Epithelial cell of proximal tubule (primary cell): ENCODE measurements at regions not wholly inside any gene's neighbourhood (a gene's known extent, or its start where the extent isn't known, plus 50 kb on each side); places are given as distances from the start of the nearest gene placed in this dataset.
"Not testable (repeated sequence)": the region's sequence is repeated elsewhere in the genome, so short reads cannot be mapped to it uniquely, and the experiment has no call there.

Experiments used
- DNase-seq: peaks from one replicate; pipeline ENCODE4 v3.0.0-alpha.2; 2011; ENCODE audit warnings: low read depth
- H3K4me3 ChIP-seq: 2 replicates; pipeline ENCODE4 v1.5.1; 2011; ENCODE audit warnings: low read depth, mild to moderate bottlenecking, low read length
- TF ChIP-seq, protein P1 (sequence below): conservative IDR thresholded peaks from 2 replicates; pipeline ENCODE4 v1.5.1; 2012; ENCODE audit warnings: low read depth, mild to moderate bottlenecking, low read length

DNA sequence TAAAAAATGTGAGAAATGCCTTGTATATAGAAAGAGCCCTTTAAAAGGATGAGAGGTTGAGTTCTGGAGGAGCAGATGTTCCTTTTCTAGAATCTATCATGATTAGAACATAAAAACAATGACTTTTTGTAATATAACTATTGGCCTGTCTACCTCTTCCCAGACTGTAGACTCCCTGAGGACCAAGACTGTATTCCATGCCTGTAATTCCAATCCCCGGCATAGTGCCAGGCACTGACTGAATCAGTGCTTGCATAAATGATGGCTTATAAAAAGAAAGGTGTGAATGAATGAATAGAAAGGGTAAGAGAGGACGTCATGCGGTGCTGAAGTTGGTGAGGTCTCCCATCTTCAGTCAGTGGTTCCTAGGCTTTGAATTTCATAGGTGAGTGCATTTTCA lies 92.6 kb upstream of the GDNF start:
- no peak for DNase-seq
- H3K4me3 ChIP-seq = no peak overlapping the region
- TF ChIP-seq, protein P1, sequence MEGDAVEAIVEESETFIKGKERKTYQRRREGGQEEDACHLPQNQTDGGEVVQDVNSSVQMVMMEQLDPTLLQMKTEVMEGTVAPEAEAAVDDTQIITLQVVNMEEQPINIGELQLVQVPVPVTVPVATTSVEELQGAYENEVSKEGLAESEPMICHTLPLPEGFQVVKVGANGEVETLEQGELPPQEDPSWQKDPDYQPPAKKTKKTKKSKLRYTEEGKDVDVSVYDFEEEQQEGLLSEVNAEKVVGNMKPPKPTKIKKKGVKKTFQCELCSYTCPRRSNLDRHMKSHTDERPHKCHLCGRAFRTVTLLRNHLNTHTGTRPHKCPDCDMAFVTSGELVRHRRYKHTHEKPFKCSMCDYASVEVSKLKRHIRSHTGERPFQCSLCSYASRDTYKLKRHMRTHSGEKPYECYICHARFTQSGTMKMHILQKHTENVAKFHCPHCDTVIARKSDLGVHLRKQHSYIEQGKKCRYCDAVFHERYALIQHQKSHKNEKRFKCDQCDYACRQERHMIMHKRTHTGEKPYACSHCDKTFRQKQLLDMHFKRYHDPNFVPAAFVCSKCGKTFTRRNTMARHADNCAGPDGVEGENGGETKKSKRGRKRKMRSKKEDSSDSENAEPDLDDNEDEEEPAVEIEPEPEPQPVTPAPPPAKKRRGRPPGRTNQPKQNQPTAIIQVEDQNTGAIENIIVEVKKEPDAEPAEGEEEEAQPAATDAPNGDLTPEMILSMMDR = no peak

DNA sequence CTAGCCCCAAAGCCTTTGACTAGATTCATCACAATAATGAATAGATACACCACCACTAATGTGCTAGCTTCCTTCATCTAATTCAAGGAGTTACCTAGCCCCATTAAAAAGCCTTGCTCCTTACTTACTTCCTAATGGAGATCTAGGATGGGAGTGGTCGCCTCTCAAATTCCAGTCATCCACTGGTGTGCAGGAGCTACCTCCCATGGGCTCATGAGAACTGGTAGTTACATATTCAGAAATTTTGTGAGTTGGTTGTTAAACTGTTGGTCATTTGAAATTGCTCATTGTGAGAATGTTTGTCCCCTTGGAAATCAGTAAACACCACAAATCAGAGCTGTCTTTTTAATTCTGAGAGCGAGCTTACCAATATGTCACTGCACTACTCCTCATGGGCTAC lies 91.7 kb upstream of the GDNF start:
- TF ChIP-seq, protein P1 = no peak
- H3K4me3 ChIP-seq = no peak overlapping the region
- no peak for DNase-seq

DNA sequence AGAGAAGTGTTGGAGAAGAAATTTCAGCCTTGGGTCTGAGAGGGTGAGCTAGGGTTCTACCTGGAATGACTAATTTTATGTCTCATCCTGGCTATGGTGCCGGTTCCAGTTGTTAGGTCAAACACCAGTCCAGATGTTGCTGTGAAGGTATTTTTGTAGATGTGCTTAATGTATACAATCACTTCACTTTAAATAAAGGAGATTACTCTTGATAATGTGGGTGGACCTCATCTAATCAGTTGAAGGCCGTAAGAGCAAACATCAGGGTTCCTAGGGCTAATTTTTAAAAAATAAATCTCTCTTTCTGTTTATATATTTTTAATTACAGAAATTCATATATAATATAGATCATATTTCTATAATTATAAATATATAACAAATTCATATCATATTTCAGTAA lies 90.5 kb upstream of the GDNF start:
- no peak overlapping the region for H3K4me3 ChIP-seq
- TF ChIP-seq, protein P1 = no peak
- DNase-seq = no peak

DNA sequence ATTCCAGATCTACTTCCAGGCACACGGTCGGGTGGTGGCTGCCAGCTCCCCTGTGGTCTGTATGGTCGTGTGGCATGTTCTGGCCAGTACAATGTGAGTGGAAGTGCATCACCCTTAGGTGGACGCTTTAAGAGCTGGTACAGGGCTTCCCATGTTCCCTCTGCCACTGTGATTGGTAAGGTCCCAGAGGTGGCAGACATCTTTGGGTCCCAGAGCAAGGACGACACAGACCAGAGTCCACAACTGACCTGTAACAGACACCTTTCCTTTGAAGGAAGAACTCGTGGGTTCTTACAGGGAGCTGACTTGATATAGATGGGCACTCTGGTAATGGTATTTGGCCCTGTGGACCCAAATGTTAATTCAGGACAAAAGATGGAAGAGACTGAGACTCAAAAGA lies 90.0 kb upstream of the GDNF start:
- no peak overlapping the region for H3K4me3 ChIP-seq
- DNase-seq = no peak
- TF ChIP-seq, protein P1 = no peak

DNA sequence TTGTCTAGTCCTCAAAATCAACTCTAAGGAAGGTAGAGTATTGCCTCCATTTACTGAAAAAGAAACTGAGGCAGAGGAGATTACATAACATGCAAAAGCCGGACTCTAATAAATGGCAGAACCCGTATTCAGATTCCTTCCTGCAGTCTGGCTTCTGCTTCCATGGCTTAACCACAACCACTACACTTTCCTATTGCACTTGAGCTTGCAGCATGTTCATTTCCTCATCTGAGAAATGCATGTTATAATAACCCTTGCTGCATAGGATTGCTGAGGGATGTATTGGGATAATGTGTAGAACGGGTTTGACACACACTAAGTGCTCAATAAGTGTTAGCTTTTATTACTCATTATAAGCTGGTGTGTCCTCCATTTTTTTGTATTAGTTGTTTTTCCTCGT lies 87.9 kb upstream of the GDNF start:
- not testable (repeated sequence) for DNase-seq, H3K4me3 ChIP-seq

DNA sequence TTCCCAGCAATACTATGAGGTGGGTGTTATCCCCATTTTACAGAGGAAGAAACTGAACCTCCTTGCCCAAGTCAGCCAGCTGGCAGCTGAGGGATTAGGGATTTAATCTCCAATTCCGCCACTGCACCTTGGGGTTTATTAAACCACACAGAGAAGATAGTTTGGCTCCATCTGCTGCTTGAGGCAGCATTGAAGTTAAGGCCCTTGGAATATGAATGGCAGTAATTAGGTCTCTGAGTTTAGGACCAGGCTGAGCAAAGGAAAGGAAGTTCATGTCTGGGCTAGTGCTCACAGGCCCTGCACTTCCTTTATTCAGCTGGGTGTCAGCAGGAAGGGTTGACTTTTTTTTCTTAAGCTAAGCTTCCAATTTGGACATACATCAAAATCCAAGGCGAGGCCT lies 86.9 kb upstream of the GDNF start:
- TF ChIP-seq, protein P1 = no peak
- no peak for DNase-seq
- no peak overlapping the region for H3K4me3 ChIP-seq

DNA sequence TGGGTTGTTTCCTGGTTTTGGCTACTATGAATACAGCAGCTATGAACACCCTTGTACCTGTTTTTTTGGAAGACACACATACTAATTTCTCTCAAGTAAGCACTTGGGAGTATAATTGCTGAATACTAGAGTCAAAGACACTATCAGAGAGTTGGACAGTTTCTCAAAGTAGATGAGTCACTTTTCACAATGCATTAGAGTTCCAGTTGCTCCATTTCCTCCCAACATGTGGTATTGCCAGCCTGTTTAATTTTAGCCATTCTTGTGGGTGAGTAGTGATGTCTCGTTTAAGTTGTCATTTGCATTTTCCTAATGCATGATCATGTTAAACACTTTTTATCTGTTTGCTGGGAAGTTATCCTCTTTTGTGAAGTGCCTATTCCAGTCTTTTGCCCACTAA lies 81.6 kb upstream of the GDNF start:
- no peak overlapping the region for H3K4me3 ChIP-seq
- TF ChIP-seq, protein P1 = no peak
- DNase-seq = no peak

DNA sequence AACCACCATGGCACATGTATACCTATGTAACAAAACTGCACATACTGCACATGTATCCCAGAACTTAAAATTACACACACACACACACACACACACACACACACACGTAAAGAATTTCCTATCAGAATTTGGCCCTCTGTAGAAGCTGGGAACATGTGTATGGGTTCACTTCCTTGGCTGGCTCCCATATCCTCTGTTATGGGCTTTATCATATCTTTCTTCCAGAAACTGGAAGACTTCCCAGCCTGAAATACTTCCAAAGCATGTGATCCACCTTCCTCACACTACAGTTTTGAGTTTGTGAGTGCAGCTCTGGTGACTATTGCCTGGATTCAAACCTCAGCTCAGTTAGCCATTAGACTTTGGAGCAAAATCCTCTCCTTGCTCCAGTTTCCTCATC lies 78.6 kb upstream of the GDNF start:
- H3K4me3 ChIP-seq = no peak overlapping the region
- TF ChIP-seq, protein P1 = no peak
- no peak for DNase-seq
